Caco-2 (cell line): ENCODE measurements at regions not wholly inside any gene's neighbourhood (a gene's known extent, or its start where the extent isn't known, plus 50 kb on each side); places are given as distances from the start of the nearest gene placed in this dataset.

ENCODE experiments used
- BruUV-seq: library from RNA; stranded (reverse); fragments of 400-500 nt; replicated peaks from 2 replicates; lab custom pipeline; 2021; lab: Mats Ljungman, UMichigan
- CTCF ChIA-PET: fragments of 300-600 bp; sonication (Branson Sonifier 250); formaldehyde crosslinking; loops from one replicate; lab custom pipeline; 2022; ENCODE audit warnings: antibody characterized with exemption; lab: Charles Lee
- POLR2A ChIA-PET: fragments of 300-600 bp; sonication (Branson Sonifier 250); formaldehyde crosslinking; loops from one replicate; lab custom pipeline; 2022; ENCODE audit warnings: antibody characterized with exemption; lab: Charles Lee
- DNase-seq, 2 experiments: peaks; one replicate each; pipeline versions ENCODE4 v3.0.0 to v3.0.0-alpha.2; 2020 to 2022
- H3K27me3 ChIP-seq: replicated peaks from 2 replicates; pipeline ENCODE4 v1.6.0; 2011; ENCODE audit warnings: low read length; ENCODE audit not compliant: control insufficient read depth, insufficient read depth
- H3K36me3 ChIP-seq: 2 replicates; pipeline ENCODE4 v1.5.1; 2011; ENCODE audit warnings: low read length; ENCODE audit not compliant: control insufficient read depth, insufficient read depth
- H3K4me1 ChIP-seq: fragments of 250-450 bp; sonication (Bioruptor Pico); 2 replicates; pipeline ENCODE4 v1.5.1; 2020; ENCODE audit warnings: mild to moderate bottlenecking
- H3K4me3 ChIP-seq: 2 replicates; pipeline ENCODE4 v1.5.1; 2011; ENCODE audit warnings: low read depth, mild to moderate bottlenecking, control low read depth, low read length
- H3K9me3 ChIP-seq: fragments of 250-450 bp; sonication (Bioruptor Pico); 2 replicates; pipeline ENCODE4 v1.5.1; 2020; ENCODE audit warnings: mild to moderate bottlenecking, moderate library complexity
- H3K27ac Mint-ChIP-seq: one replicate; pipeline ENCODE4 v1.8.0; 2022; ENCODE audit warnings: mixed read lengths; ENCODE audit not compliant: unreplicated experiment
- H3K27me3 Mint-ChIP-seq: one replicate; pipeline ENCODE4 v1.8.0; 2022; ENCODE audit warnings: mixed read lengths; ENCODE audit not compliant: insufficient read depth, unreplicated experiment
- H3K36me3 Mint-ChIP-seq: one replicate; pipeline ENCODE4 v1.8.0; 2022; ENCODE audit warnings: mild to moderate bottlenecking, mixed read lengths; ENCODE audit not compliant: insufficient read depth, unreplicated experiment
- H3K4me1 Mint-ChIP-seq: one replicate; pipeline ENCODE4 v1.8.0; 2022; ENCODE audit warnings: low read depth, mixed read lengths; ENCODE audit not compliant: unreplicated experiment
- H3K4me3 Mint-ChIP-seq: one replicate; pipeline ENCODE4 v1.8.0; 2022; ENCODE audit warnings: mild to moderate bottlenecking, moderate library complexity, mixed read lengths; ENCODE audit not compliant: unreplicated experiment
- H3K9me3 Mint-ChIP-seq: one replicate; pipeline ENCODE4 v1.8.0; 2022; ENCODE audit warnings: mixed read lengths; ENCODE audit not compliant: unreplicated experiment
- CTCF ChIP-seq, 2 experiments: fragments of 200-600 bp in 1 of 2; IDR thresholded peaks; 1 replicate in 1 of 2; 2 replicates in 1 of 2; pipeline versions ENCODE4 v1.5.1 to v1.8.0; 2011 to 2022; ENCODE audit warnings: antibody characterized with exemption in 1 of 2, control low read depth in 1 of 2, inconsistent platforms in 1 of 2, low read depth in 1 of 2, low read length in 1 of 2, mild to moderate bottlenecking in 1 of 2, moderate library complexity in 1 of 2; ENCODE audit not compliant: insufficient read depth in 1 of 2, severe bottlenecking in 1 of 2, unreplicated experiment in 1 of 2
- intact Hi-C: fragments of 100-400 bp; cut with micrococcal nuclease; formaldehyde crosslinking; loops from one replicate; pipeline ENCODE4 v1.10.0; 2022; ENCODE audit not compliant: unreplicated experiment

DNA sequence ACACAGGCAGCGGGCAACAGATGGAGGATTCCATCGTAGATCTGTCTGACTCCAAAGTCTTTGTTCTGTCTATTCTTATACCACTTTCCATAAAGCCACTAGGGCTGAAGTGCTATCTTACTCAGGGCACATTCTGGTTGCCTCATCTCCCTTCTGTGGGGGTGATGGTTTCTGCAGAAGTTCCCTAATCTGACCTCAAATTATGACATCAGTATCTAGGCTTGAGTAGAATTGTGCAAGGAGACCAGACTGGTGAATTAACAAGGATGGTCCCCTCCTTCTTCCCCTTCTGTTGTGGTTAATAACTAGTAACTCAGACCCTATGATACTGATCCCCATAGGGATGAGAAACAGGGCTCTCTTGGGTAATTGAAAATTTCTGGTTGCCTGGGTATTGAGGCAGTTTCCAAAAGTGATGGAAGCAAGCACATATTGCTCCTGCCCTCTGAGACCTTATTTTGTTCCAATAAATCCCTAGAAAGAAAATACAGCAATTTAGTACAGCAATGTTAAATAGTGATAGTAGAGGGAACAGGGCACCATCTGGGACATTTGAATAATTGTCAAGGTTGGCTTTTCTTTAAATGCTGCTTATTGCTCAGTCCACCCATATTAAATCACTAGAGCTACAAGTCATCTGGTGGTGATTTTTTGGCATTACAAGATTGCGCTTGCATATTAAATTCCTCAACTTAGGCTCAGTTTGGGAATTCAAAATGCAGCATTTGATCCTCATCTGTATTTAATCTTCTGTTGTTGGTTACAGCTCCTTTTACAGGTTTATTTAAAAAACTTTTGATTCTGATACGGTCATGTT is 57.3 kb upstream of the AP1S2 start:
- Histone ChIP-seq H3K36me3 (no peaks in the 10 kb centered on the region), H3K4me3 (no peak overlapping the region), H3K27me3 (no peaks in the 10 kb centered on the region), H3K9me3 (no peaks in the 10 kb centered on the region), H3K4me1 (no peaks in the 10 kb centered on the region)
- H3K36me3 Mint-ChIP-seq = no peaks in the 10 kb centered on the region
- no peaks in the 10 kb centered on the region for H3K4me1 Mint-ChIP-seq
- no peak overlapping the region for H3K4me3 Mint-ChIP-seq
- H3K27me3 Mint-ChIP-seq = peaks cover 3% of the 10 kb centered on the region
- ChIA-PET POLR2A (interaction anchor here (0.6 kb wide), 1 partner anchor 122 kb away, joined by 4 read pairs; the partner anchor contains the start of gene ZRSR2), CTCF (no interaction called here)
- intact Hi-C loops = no loop called here
- no TSS peak for BruUV-seq
- TF ChIP-seq CTCF (IDR thresholded peaks at IDR 0.05; ENCODE audit: insufficient read depth in 1 of 2, low read depth in 1 of 2, low read length in 1 of 2, severe bottlenecking in 1 of 2, unreplicated experiment in 1 of 2) = no peak
- no peak overlapping the region for H3K27ac Mint-ChIP-seq
- DNase-seq = no peak
- H3K9me3 Mint-ChIP-seq = no peaks in the 10 kb centered on the region

DNA sequence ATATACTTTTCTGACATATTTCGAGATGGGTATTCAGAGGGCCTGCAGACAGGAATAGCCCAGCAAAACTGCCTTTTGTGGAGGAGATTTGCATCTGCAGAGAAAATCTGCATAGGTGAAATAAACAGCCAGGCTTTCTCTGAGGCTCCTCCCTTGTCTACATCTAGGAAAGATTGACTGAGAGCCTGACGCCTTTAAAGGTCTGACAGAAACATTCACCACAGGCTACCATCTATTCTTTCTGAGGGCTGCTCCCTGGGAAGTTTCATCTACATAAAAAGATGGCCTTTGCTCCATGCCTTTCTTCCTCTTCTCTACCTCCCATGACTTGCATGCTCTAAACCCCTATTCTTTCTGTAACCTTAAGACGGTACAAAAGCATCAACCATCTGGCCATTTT is 55.0 kb upstream of the AP1S2 start:
- intact Hi-C loops = no loop called here
- Histone ChIP-seq H3K36me3 (no peaks in the 10 kb centered on the region), H3K9me3 (no peaks in the 10 kb centered on the region), H3K4me3 (no peak overlapping the region), H3K27me3 (no peaks in the 10 kb centered on the region), H3K4me1 (no peaks in the 10 kb centered on the region)
- CTCF ChIA-PET = no interaction called here
- TF ChIP-seq CTCF (IDR thresholded peaks at IDR 0.05; ENCODE audit: insufficient read depth in 1 of 2, low read depth in 1 of 2, low read length in 1 of 2, severe bottlenecking in 1 of 2, unreplicated experiment in 1 of 2) = no peak
- H3K27ac Mint-ChIP-seq = no peak overlapping the region
- DNase-seq = no peak
- H3K36me3 Mint-ChIP-seq = no peaks in the 10 kb centered on the region
- no peak overlapping the region for H3K4me3 Mint-ChIP-seq
- POLR2A ChIA-PET = interaction anchor here (0.6 kb wide), 1 partner anchor 55 kb away, joined by 3 read pairs; the partner anchor contains the start of gene AP1S2
- H3K9me3 Mint-ChIP-seq = no peaks in the 10 kb centered on the region
- H3K27me3 Mint-ChIP-seq = peaks cover 3% of the 10 kb centered on the region
- no peaks in the 10 kb centered on the region for H3K4me1 Mint-ChIP-seq
- BruUV-seq = no TSS peak

- DNase-seq = no peak
- H3K36me3 ChIP-seq = no peaks in the 10 kb centered on the region
- no peak overlapping the region for H3K4me3 ChIP-seq
- Mint-ChIP-seq H3K9me3 (no peaks in the 10 kb centered on the region), H3K36me3 (no peaks in the 10 kb centered on the region), H3K4me3 (no peak overlapping the region), H3K27me3 (peaks cover 3% of the 10 kb centered on the region), H3K4me1 (no peaks in the 10 kb centered on the region), H3K27ac (no peak overlapping the region)
- no peaks in the 10 kb centered on the region for H3K4me1 ChIP-seq
- ChIA-PET POLR2A (no interaction called here), CTCF (no interaction called here)
- intact Hi-C loops = no loop called here
- no TSS peak for BruUV-seq
- H3K27me3 ChIP-seq = no peaks in the 10 kb centered on the region
- no peaks in the 10 kb centered on the region for H3K9me3 ChIP-seq
- TF ChIP-seq CTCF (IDR thresholded peaks at IDR 0.05; ENCODE audit: insufficient read depth in 1 of 2, low read depth in 1 of 2, low read length in 1 of 2, severe bottlenecking in 1 of 2, unreplicated experiment in 1 of 2) = no peak
Measured at GRCh38 chrX:15908603-15909290, 54.1 kb upstream of the AP1S2 start.
